GM23248 (cell line): ENCODE measurements at regions not wholly inside any gene's neighbourhood (a gene's known extent, or its start where the extent isn't known, plus 50 kb on each side); places are given as distances from the start of the nearest gene placed in this dataset.

ENCODE experiments used
- DNase-seq: peaks from one replicate; pipeline ENCODE4 v3.0.0-alpha.2; 2015
- H2AFZ ChIP-seq: fragments of 200-600 bp; sonication (generic); 2 replicates; pipeline ENCODE4 v1.6.1; 2016; ENCODE audit warnings: antibody characterized with exemption
- H3F3A ChIP-seq: fragments of 200-600 bp; sonication (generic); 2 replicates; pipeline ENCODE4 v1.6.1; 2016; ENCODE audit warnings: mild to moderate bottlenecking, antibody characterized with exemption, mixed run types; ENCODE audit not compliant: insufficient read depth
- H3K27ac ChIP-seq: fragments of 200-600 bp; sonication (generic); 2 replicates; pipeline ENCODE4 v1.5.1; 2016; ENCODE audit warnings: mild to moderate bottlenecking
- H3K27me3 ChIP-seq: fragments of 200-600 bp; sonication (generic); replicated peaks from 2 replicates; pipeline ENCODE4 v1.6.1; 2016; ENCODE audit warnings: mild to moderate bottlenecking; ENCODE audit not compliant: insufficient read depth
- H3K36me3 ChIP-seq: fragments of 200-600 bp; sonication (generic); 2 replicates; pipeline ENCODE4 v1.6.1; 2016; ENCODE audit warnings: low read depth, mild to moderate bottlenecking
- H3K4me1 ChIP-seq: fragments of 200-600 bp; sonication (generic); 2 replicates; pipeline ENCODE4 v1.6.1; 2016; ENCODE audit warnings: mild to moderate bottlenecking; ENCODE audit not compliant: insufficient read depth
- H3K4me2 ChIP-seq: fragments of 200-600 bp; sonication (generic); one replicate; pipeline ENCODE4 v1.6.1; 2016; ENCODE audit warnings: mild to moderate bottlenecking; ENCODE audit not compliant: unreplicated experiment
- H3K4me3 ChIP-seq: fragments of 200-600 bp; sonication (generic); 2 replicates; pipeline ENCODE4 v1.5.1; 2016; ENCODE audit warnings: mild to moderate bottlenecking
- H3K79me2 ChIP-seq: fragments of 200-600 bp; sonication (generic); 2 replicates; pipeline ENCODE4 v1.6.1; 2016; ENCODE audit warnings: mild to moderate bottlenecking; ENCODE audit not compliant: insufficient read depth
- H3K9ac ChIP-seq: fragments of 200-600 bp; sonication (generic); 2 replicates; pipeline ENCODE4 v1.6.1; 2016; ENCODE audit warnings: mild to moderate bottlenecking
- H3K9me2 ChIP-seq: fragments of 200-600 bp; sonication (generic); 2 replicates; pipeline ENCODE4 v1.6.1; 2016; ENCODE audit warnings: mixed run types, mild to moderate bottlenecking, moderate library complexity; ENCODE audit not compliant: insufficient read depth
- H3K9me3 ChIP-seq: fragments of 200-600 bp; sonication (generic); one replicate; pipeline ENCODE4 v1.6.1; 2017; ENCODE audit warnings: low read depth
- H4K20me1 ChIP-seq: fragments of 200-600 bp; sonication (generic); 2 replicates; pipeline ENCODE4 v1.6.0; 2016; ENCODE audit not compliant: insufficient read depth
- EZH2 ChIP-seq: fragments of 200-600 bp; sonication (generic); IDR thresholded peaks from 2 replicates; pipeline ENCODE4 v1.6.1; 2018; ENCODE audit warnings: antibody characterized with exemption, mild to moderate bottlenecking; ENCODE audit not compliant: insufficient read depth, poor library complexity, severe bottlenecking
- EZH2phosphoT487 ChIP-seq: fragments of 200-600 bp; sonication (generic); IDR thresholded peaks from 2 replicates; pipeline ENCODE4 v1.6.1; 2018; ENCODE audit warnings: antibody characterized with exemption, moderate library complexity, mild to moderate bottlenecking, low read depth; ENCODE audit not compliant: insufficient read depth
- WGBS, 2 experiments: methylation state at CpG; one replicate each; pipeline ENCODE4 v1.1.6; 2015 to 2017; ENCODE audit warnings: low lambda C conversion rate in 2 of 2, low coverage in 1 of 2; ENCODE audit errors: missing lambda C conversion rate in 2 of 2; 5-methylcytosine and 5-hydroxymethylcytosine counted together
- in situ Hi-C: fragments of 300-500 bp; cut with MboI; formaldehyde crosslinking; loops from 2 replicates; pipeline ENCODE4 v1.15.0; 2020

DNA sequence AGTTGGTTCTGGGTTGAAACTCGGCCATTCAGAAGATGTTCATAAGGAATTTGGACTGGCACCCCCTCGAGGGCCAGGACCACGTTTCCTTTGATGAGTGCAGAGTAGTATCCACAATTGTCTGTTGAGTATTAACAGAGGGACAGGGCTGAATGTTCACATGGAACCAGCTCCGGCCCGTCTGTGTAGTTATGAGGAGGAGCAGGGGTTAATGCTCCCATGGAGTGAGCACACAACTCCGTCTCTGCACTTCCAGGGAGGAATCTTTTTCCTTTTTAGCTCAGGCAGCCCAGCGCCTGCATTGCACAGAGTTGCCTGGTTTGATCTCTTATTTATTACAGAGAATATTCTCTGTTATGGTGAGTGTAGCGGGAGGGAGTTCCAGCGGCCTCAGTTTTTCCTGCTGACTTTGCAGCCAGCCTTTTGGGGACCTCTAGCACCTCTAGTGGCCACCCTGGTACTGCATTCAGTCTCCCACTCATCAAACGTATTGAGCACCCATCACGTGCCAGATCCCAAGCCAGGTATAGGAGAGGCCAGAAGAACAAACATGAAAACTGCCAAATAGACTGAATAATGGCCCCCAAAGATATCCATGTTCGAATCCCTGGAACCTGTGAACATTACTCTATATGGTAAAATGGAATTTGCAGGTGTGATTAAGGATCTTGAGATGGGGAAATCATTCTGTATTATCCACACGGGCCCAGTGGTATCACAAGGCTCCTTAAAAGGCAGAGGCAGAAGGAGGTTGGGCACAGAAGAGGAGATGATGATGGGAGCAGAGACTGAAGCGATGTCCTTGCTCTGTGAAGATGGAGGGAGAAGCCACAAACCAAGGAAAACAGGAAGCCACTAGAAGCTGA lies 167.7 kb upstream of the CSF3R start:
- Histone ChIP-seq H3K79me2 (no peaks in the 10 kb centered on the region), H3K27me3 (peaks cover 10% of the 10 kb centered on the region), H3K4me3 (no peak overlapping the region), H3F3A (no peaks in the 10 kb centered on the region), H4K20me1 (no peaks in the 10 kb centered on the region), H2AFZ (no peak overlapping the region), H3K4me1 (no peaks in the 10 kb centered on the region), H3K36me3 (no peaks in the 10 kb centered on the region), H3K9me3 (no peaks in the 10 kb centered on the region), H3K4me2 (no peak overlapping the region), H3K9ac (no peak overlapping the region), H3K9me2 (no peaks in the 10 kb centered on the region), H3K27ac (no peak overlapping the region)
- in situ Hi-C loops, result no loop called here
- 19 to 22% methylated on average over 13 to 14 of the region's 14 CpGs for WGBS, 2 experiments
- DNase-seq, result peak; percentile 72
- no peak for TF ChIP-seq EZH2phosphoT487
- TF ChIP-seq EZH2, result no peak

DNA sequence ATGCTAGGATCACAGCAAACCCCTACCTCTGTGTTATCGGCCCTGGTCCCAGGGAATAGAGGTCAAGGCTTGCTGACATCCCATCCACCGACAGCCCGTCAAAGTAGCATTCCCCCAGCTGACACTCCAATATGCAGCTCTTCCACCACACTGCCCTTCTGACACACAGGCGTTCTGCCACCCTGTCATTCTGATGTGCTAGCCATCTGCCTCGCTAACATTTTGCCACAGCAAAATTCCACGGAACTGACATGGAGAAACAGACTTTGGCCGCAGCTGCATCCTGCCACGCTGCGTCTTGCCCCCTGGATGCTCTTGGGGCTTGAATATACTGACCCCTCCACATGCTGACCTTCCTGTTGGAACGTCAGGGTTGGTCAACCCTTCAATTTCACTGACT lies 163.2 kb upstream of the CSF3R start:
- Histone ChIP-seq H3K27ac (no peak overlapping the region), H3K9me2 (no peaks in the 10 kb centered on the region), H3K9ac (no peak overlapping the region), H3F3A (no peaks in the 10 kb centered on the region), H3K4me3 (no peak overlapping the region), H4K20me1 (no peaks in the 10 kb centered on the region), H3K36me3 (no peaks in the 10 kb centered on the region), H3K79me2 (no peaks in the 10 kb centered on the region), H2AFZ (no peak overlapping the region), H3K27me3 (peaks cover 10% of the 10 kb centered on the region), H3K4me1 (no peaks in the 10 kb centered on the region), H3K9me3 (no peaks in the 10 kb centered on the region), H3K4me2 (no peak overlapping the region)
- WGBS, 2 experiments, result 5 to 10% methylated on average over 10 of the region's 10 CpGs
- in situ Hi-C loops, result no loop called here
- DNase-seq, result no peak
- TF ChIP-seq EZH2 (no peak), EZH2phosphoT487 (no peak)

- in situ Hi-C loops, result no loop called here
- no peak overlapping the region for H3K4me2 ChIP-seq
- H3K27me3 ChIP-seq, result peaks cover 10% of the 10 kb centered on the region
- H3K9ac ChIP-seq, result no peak overlapping the region
- no peaks in the 10 kb centered on the region for H3K9me2 ChIP-seq
- no peak for DNase-seq
- no peak overlapping the region for H2AFZ ChIP-seq
- no peak overlapping the region for H3K27ac ChIP-seq
- no peaks in the 10 kb centered on the region for H4K20me1 ChIP-seq
- 44% methylated on average over 7 of the region's 7 CpGs for WGBS, 2 experiments
- H3K4me1 ChIP-seq, result no peaks in the 10 kb centered on the region
- TF ChIP-seq EZH2, result no peak
- TF ChIP-seq EZH2phosphoT487, result no peak
- no peak overlapping the region for H3K4me3 ChIP-seq
- H3K36me3 ChIP-seq, result no peaks in the 10 kb centered on the region
- H3K79me2 ChIP-seq, result no peaks in the 10 kb centered on the region
- no peaks in the 10 kb centered on the region for H3F3A ChIP-seq
- no peaks in the 10 kb centered on the region for H3K9me3 ChIP-seq
Observed at GRCh38 chr1:36644556-36644955, 161.8 kb upstream of the CSF3R start.

DNA sequence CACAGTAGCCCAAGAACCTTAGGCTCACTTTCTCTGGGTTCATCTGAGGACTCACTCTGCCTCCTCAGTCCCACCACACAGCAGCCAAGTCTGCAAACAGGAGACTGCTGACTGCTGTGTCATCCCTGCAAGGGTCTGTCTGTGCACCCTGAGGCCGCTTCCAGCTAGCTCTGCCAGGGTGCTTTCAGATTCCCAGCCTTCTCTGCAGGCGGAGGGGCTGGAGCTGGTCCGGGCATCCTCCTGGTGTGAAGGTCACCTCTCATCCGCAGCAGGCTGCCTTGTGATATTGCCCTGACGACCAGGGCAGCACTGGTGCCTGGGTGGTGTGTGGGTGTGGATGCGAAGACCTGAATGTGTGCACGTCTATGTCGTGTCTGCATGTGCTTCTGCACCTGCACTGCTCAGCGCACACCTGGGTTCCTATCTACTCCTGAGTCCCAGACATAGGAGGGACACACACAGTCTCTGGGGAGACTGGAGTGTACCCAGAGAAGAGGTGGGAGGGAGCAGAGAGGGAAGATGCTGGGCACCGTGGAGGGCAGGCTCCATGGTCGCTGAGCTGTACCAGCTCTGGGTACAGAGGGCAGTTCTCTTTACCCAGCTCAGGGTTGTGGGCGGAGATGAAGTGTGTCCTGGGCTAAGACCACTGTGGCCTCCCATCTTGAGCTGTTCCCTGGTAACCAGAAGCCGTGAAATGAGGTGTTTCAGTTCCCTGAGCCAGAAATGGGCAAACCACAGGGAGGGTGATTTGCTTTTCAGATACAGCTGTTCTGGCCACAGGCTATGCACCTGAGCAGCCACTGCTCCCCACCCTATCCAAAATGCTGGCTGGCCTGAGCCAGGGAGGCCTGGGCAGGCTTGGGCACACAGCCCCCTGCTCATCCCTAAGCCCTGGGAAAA lies 160.9 kb upstream of the CSF3R start:
- WGBS, 2 experiments, result 36 to 38% methylated on average over 13 of the region's 13 CpGs
- Histone ChIP-seq H3K36me3 (no peaks in the 10 kb centered on the region), H3K9me3 (no peaks in the 10 kb centered on the region), H3K27ac (no peak overlapping the region), H3F3A (no peaks in the 10 kb centered on the region), H3K27me3 (peaks cover 10% of the 10 kb centered on the region), H4K20me1 (no peaks in the 10 kb centered on the region), H3K79me2 (no peaks in the 10 kb centered on the region), H3K4me2 (no peak overlapping the region), H3K4me3 (no peak overlapping the region), H3K9me2 (no peaks in the 10 kb centered on the region), H2AFZ (no peak overlapping the region), H3K9ac (no peak overlapping the region), H3K4me1 (no peaks in the 10 kb centered on the region)
- DNase-seq, result no peak
- TF ChIP-seq EZH2, result no peak
- no peak for TF ChIP-seq EZH2phosphoT487
- in situ Hi-C loops, result no loop called here
